ENCODE measurements at regions not wholly inside any gene's neighbourhood (a gene's known extent, or its start where the extent isn't known, plus 50 kb on each side); places are given as distances from the start of the nearest gene placed in this dataset.

DNA sequence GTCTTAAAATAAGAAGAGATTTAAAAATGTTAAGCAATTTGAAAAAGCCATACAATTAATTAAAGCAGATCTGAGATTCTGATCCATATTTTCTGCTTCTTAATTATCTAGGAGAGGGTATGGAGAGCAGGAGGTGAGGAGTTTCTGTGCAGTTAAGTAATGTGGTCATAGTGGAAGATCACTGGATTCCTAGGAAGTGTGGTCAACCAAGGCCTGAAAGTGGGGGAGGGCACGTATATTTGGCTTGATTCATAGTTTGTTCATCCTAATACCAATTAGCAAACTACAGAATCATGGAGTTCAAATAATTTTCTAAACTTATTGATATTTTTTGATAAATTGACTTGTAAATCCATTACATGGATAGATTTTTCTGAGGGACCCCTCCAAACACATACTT, 768.3 kb downstream of the RAPGEF2 start:
- TF ChIP-seq ZNF24 (IDR thresholded peaks at IDR 0.05) (no peak), RAD21 (IDR thresholded peaks at IDR 0.05; ENCODE audit: insufficient read depth, low read depth, low read length) (no peak), RAD51 (IDR thresholded peaks at IDR 0.05) (no peak), BHLHE40 (IDR thresholded peaks at IDR 0.05; ENCODE audit: borderline replicate concordance in 1 of 2, low read depth in 2 of 2, low read length in 1 of 2) (no peak), MXI1 (IDR thresholded peaks at IDR 0.05; ENCODE audit: low read depth, low read length) (no peak)
- TF ChIP-seq, protein P1, sequence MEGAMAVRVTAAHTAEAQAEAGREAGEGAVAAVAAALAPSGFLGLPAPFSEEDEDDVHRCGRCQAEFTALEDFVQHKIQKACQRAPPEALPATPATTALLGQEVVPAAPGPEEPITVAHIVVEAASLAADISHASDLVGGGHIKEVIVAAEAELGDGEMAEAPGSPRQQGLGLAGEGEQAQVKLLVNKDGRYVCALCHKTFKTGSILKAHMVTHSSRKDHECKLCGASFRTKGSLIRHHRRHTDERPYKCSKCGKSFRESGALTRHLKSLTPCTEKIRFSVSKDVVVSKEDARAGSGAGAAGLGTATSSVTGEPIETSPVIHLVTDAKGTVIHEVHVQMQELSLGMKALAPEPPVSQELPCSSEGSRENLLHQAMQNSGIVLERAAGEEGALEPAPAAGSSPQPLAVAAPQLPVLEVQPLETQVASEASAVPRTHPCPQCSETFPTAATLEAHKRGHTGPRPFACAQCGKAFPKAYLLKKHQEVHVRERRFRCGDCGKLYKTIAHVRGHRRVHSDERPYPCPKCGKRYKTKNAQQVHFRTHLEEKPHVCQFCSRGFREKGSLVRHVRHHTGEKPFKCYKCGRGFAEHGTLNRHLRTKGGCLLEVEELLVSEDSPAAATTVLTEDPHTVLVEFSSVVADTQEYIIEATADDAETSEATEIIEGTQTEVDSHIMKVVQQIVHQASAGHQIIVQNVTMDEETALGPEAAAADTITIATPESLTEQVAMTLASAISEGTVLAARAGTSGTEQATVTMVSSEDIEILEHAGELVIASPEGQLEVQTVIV (IDR thresholded peaks at IDR 0.05; ENCODE audit: borderline replicate concordance, partially characterized antibody) = no peak
- TF ChIP-seq, protein P2, sequence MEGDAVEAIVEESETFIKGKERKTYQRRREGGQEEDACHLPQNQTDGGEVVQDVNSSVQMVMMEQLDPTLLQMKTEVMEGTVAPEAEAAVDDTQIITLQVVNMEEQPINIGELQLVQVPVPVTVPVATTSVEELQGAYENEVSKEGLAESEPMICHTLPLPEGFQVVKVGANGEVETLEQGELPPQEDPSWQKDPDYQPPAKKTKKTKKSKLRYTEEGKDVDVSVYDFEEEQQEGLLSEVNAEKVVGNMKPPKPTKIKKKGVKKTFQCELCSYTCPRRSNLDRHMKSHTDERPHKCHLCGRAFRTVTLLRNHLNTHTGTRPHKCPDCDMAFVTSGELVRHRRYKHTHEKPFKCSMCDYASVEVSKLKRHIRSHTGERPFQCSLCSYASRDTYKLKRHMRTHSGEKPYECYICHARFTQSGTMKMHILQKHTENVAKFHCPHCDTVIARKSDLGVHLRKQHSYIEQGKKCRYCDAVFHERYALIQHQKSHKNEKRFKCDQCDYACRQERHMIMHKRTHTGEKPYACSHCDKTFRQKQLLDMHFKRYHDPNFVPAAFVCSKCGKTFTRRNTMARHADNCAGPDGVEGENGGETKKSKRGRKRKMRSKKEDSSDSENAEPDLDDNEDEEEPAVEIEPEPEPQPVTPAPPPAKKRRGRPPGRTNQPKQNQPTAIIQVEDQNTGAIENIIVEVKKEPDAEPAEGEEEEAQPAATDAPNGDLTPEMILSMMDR (IDR thresholded peaks at IDR 0.05 in 2 of 3, conservative IDR thresholded peaks at IDR 0.05 in 1 of 3; ENCODE audit: control insufficient read depth in 2 of 3, extremely low read depth in 1 of 3, insufficient read depth in 1 of 3, low read depth in 3 of 3, low read length in 3 of 3) = no peak
- TF ChIP-seq, protein P3, sequence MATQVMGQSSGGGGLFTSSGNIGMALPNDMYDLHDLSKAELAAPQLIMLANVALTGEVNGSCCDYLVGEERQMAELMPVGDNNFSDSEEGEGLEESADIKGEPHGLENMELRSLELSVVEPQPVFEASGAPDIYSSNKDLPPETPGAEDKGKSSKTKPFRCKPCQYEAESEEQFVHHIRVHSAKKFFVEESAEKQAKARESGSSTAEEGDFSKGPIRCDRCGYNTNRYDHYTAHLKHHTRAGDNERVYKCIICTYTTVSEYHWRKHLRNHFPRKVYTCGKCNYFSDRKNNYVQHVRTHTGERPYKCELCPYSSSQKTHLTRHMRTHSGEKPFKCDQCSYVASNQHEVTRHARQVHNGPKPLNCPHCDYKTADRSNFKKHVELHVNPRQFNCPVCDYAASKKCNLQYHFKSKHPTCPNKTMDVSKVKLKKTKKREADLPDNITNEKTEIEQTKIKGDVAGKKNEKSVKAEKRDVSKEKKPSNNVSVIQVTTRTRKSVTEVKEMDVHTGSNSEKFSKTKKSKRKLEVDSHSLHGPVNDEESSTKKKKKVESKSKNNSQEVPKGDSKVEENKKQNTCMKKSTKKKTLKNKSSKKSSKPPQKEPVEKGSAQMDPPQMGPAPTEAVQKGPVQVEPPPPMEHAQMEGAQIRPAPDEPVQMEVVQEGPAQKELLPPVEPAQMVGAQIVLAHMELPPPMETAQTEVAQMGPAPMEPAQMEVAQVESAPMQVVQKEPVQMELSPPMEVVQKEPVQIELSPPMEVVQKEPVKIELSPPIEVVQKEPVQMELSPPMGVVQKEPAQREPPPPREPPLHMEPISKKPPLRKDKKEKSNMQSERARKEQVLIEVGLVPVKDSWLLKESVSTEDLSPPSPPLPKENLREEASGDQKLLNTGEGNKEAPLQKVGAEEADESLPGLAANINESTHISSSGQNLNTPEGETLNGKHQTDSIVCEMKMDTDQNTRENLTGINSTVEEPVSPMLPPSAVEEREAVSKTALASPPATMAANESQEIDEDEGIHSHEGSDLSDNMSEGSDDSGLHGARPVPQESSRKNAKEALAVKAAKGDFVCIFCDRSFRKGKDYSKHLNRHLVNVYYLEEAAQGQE (IDR thresholded peaks at IDR 0.05; ENCODE audit: low read depth, low read length) = no peak
